Heart left ventricle (tissue), 13 donors: ENCODE measurements at regions not wholly inside any gene's neighbourhood (a gene's known extent, or its start where the extent isn't known, plus 50 kb on each side); places are given as distances from the start of the nearest gene placed in this dataset.

Experiments
- CTCF ChIP-seq, 12 donors: fragments of 200-600 bp; sonication (generic) in 4 of 12; IDR thresholded peaks; one replicate each; pipeline versions ENCODE4 v1.5.0 to v1.8.0; 2018 to 2022; ENCODE audit warnings: antibody characterized with exemption in 12 of 12, mild to moderate bottlenecking in 5 of 12
- POLR2A ChIP-seq, 2 donors: fragments of 450-650 bp; IDR thresholded peaks; one replicate each; pipeline ENCODE4 v1.6.1; 2017; ENCODE audit warnings: antibody characterized with exemption in 2 of 2, mild to moderate bottlenecking in 2 of 2, moderate library complexity in 2 of 2
- donor health status: ischemic (EF 13 %, LVEDD 7.1; RV severe dilation, severe dysfunction).
- donor health status: DM: no; HTN: yes; CAD: no.
- donor health status: DM: no; HTN: no; CAD: no.
- donor health status: ischemic (EF 25% LVEDD 6.9; RV normal size, moderate dysfunction).
- donor health status: ischemic (EF 25% LVEDD 5.7; RV mildly dilated, moderate dysfunction).
- donor health status: ischemic (EF 35%, LVEDD 5.7; RV mildly dilated, moderate dysfunction).
- donor health status: nonischemic (EF 11% LVEDD 7.7; RV severe dilation, severe dysfunction).
- donor health status: DM: yes; HTN: yes; CAD: no.
- donor health status: PGD.
- donor health status: ischemic (EF 29% LVEDD 5.4; RV normal size, mild dysfunction).
- donor health status: nonischemic (EF 23%, LVEDD 6.1; RV moderate dilation, normal function).

DNA sequence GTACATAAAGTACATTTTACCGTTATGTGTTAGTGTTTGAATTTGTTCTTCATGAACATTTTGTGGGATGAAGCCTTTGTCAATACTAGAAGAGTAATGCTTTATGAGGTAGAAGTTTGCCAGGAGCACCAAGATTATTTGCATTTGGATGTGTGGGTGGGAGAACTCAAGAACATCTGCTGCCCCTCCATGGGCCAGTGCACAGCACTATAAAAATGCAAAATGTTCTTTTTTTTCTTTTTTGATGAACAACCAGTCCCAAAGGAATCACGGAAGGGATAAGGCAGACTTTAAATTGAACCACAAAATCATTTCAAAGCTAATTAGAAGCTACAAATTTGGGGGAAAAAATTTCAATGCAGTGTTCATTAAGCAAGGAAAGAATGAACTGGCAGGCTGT lies 300.3 kb upstream of the NWD2 start:
- TF ChIP-seq CTCF (IDR thresholded peaks at IDR 0.05) (no peak), POLR2A (IDR thresholded peaks at IDR 0.05) (no peak)
